Tibial nerve (tissue), 4 donors: ENCODE measurements at regions not wholly inside any gene's neighbourhood (a gene's known extent, or its start where the extent isn't known, plus 50 kb on each side); places are given as distances from the start of the nearest gene placed in this dataset.

Experiments
- DNase-seq, 2 donors: peaks; one replicate each; pipeline ENCODE4 v3.0.0-alpha.2; 2019; ENCODE audit warnings: low spot score in 2 of 2
- H3K27ac ChIP-seq, 4 donors: fragments of 200-600 bp; sonication (generic) in 3 of 4; one replicate each; pipeline ENCODE4 v1.5.1; 2017 to 2019; ENCODE audit warnings: mild to moderate bottlenecking in 1 of 4
- H3K27me3 ChIP-seq, 2 donors: fragments of 200-600 bp; sonication (generic) in 1 of 2; one replicate each; pipeline versions ENCODE4 v1.5.1 to v1.6.0; 2017 to 2019
- H3K36me3 ChIP-seq, 3 donors: fragments of 200-600 bp; sonication (generic); one replicate each; pipeline ENCODE4 v1.5.1; 2018 to 2019
- H3K4me1 ChIP-seq, 4 donors: fragments of 200-600 bp; sonication (generic) in 3 of 4; one replicate each; pipeline ENCODE4 v1.5.1; 2017 to 2019
- H3K4me3 ChIP-seq, 4 donors: fragments of 200-600 bp; sonication (generic) in 3 of 4; one replicate each; pipeline ENCODE4 v1.5.1; 2017 to 2019; ENCODE audit warnings: mild to moderate bottlenecking in 1 of 4, moderate library complexity in 1 of 4
- H3K9me3 ChIP-seq, 4 donors: fragments of 200-600 bp; sonication (generic) in 3 of 4; one replicate each; pipeline ENCODE4 v1.5.1; 2017 to 2019
- CTCF ChIP-seq, 5 experiments: fragments of 200-600 bp in 3 of 5; fragments of 450-650 bp in 2 of 5; sonication (generic) in 3 of 5; IDR thresholded peaks; one replicate each; pipeline ENCODE4 v1.5.1; 2016 to 2019; ENCODE audit warnings: antibody characterized with exemption in 5 of 5, mild to moderate bottlenecking in 3 of 5, moderate library complexity in 2 of 5
- EP300 ChIP-seq, 2 donors: sonication (generic); formaldehyde crosslinking; IDR thresholded peaks; one replicate each; pipeline ENCODE4 v1.6.1; 2017; ENCODE audit warnings: antibody characterized with exemption in 2 of 2, mild to moderate bottlenecking in 1 of 2
- POLR2A ChIP-seq, 2 donors: fragments of 450-650 bp; IDR thresholded peaks; one replicate each; pipeline ENCODE4 v1.6.1; 2017; ENCODE audit warnings: antibody characterized with exemption in 2 of 2, mild to moderate bottlenecking in 2 of 2, moderate library complexity in 2 of 2
- WGBS, 2 donors: methylation state at CpG; one replicate each; pipeline ENCODE4 v1.1.5; 2018; 5-methylcytosine and 5-hydroxymethylcytosine counted together

DNA sequence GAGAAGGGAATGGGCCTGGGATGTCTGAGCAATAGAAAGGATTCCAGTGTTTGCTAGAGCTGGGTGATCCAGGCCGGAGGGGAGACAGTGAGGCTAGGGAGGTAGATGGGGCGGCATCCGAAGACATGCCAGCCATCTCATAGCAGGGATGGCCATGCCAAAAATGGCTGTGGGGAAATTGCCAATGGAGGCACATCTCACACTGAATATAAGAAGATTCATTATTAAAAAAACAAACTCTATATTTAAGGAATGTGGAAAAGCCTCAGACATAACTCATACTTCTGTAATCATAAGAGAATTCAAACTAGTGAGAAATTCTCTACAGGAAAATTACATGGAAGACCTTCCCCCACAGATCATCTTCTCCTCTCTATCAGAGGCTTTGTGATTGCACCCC, 289.2 kb downstream of the FGF9 start:
- Histone ChIP-seq H3K4me1 (no peaks in the 10 kb centered on the region), H3K27ac (no peak overlapping the region), H3K36me3 (no peaks in the 10 kb centered on the region), H3K27me3 (no peaks in the 10 kb centered on the region), H3K4me3 (no peak overlapping the region), H3K9me3 (peaks cover 0 to 24% (median 0%) of the 10 kb centered on the region in 4 donors)
- WGBS, 2 donors = 87% methylated on average over 3 of the region's 3 CpGs
- DNase-seq = no peak
- TF ChIP-seq POLR2A (IDR thresholded peaks at IDR 0.05) = no peak

- DNase-seq = no peak
- WGBS, 2 donors = 84 to 89% methylated on average over 5 of the region's 5 CpGs
- Histone ChIP-seq H3K4me3 (no peak overlapping the region), H3K4me1 (no peaks in the 10 kb centered on the region), H3K36me3 (no peaks in the 10 kb centered on the region), H3K27me3 (no peaks in the 10 kb centered on the region), H3K9me3 (peaks cover 0 to 22% (median 0%) of the 10 kb centered on the region in 4 donors), H3K27ac (no peak overlapping the region)
- TF ChIP-seq CTCF (IDR thresholded peaks at IDR 0.05) = no peak
Observed at GRCh38 chr13:21964686-21965085, 293.8 kb downstream of the FGF9 start.

DNA sequence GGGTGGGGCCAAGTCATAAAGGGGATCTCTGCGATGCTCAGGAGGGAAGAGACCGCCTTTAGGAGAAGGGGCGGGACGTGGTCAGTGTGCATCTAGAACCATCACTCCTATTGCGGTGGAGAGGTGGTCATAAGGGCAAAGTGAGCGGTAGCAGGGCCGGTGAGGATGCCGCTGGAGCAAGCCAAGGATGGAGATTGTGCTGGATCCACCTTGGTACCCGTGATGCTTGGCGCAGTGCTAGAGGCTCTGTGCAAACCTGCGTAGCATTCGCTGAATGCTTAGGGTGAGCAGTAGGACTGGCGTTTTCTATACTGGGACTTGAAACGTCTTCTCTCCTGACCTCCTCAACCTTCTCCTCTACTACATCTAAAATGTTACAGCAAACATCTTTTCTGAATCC, 294.2 kb downstream of the FGF9 start:
- H3K4me1 ChIP-seq = no peaks in the 10 kb centered on the region
- H3K4me3 ChIP-seq = no peak overlapping the region
- TF ChIP-seq POLR2A (IDR thresholded peaks at IDR 0.05) = no peak
- no peak for TF ChIP-seq CTCF (IDR thresholded peaks at IDR 0.05)
- no peak for DNase-seq
- peaks cover 0 to 22% (median 0%) of the 10 kb centered on the region in 4 donors for H3K9me3 ChIP-seq
- H3K27me3 ChIP-seq = no peaks in the 10 kb centered on the region
- no peaks in the 10 kb centered on the region for H3K36me3 ChIP-seq
- no peak overlapping the region for H3K27ac ChIP-seq
- 87 to 93% methylated on average over 14 of the region's 14 CpGs for WGBS, 2 donors

GRCh38 chr13:21966014-21966413, 295.1 kb downstream of the FGF9 start:
- H3K36me3 ChIP-seq = no peaks in the 10 kb centered on the region
- H3K4me1 ChIP-seq = no peaks in the 10 kb centered on the region
- no peak overlapping the region for H3K4me3 ChIP-seq
- 58 to 60% methylated on average over 4 of the region's 4 CpGs for WGBS, 2 donors
- H3K27ac ChIP-seq = no peak overlapping the region
- H3K9me3 ChIP-seq = peaks cover 0 to 20% (median 0%) of the 10 kb centered on the region in 4 donors
- DNase-seq = no peak
- no peaks in the 10 kb centered on the region for H3K27me3 ChIP-seq
- TF ChIP-seq CTCF (IDR thresholded peaks at IDR 0.05) (no peak), EP300 (IDR thresholded peaks at IDR 0.05) (no peak), POLR2A (IDR thresholded peaks at IDR 0.05) (no peak)

DNA sequence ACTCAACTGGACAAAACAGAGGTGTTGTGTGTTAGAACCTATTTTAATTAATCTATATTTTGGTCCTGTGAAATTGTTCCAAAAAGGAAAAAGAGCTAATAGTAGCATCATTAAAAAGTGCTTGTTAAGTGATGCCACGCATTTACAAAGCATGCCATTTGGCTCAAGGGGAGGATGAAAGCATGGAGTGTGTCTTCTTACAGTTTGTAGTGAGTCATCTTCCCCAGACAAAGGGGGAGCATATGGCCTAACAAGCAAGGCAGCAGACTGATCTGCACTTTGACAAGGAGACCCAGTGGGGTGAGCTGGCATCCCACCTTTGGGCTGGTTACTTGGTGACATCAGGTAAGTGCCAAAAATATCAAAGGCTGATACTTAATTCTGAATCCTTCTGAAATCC, 297.0 kb downstream of the FGF9 start:
- 61 to 79% methylated on average over 1 of the region's 1 CpG for WGBS, 2 donors
- no peak for DNase-seq
- Histone ChIP-seq H3K4me3 (no peak overlapping the region), H3K4me1 (no peaks in the 10 kb centered on the region), H3K36me3 (no peaks in the 10 kb centered on the region), H3K27ac (no peak overlapping the region), H3K9me3 (peaks cover 0 to 3% (median 0%) of the 10 kb centered on the region in 4 donors), H3K27me3 (no peaks in the 10 kb centered on the region)
- no peak for TF ChIP-seq CTCF (IDR thresholded peaks at IDR 0.05)
- TF ChIP-seq POLR2A (IDR thresholded peaks at IDR 0.05) = no peak
- TF ChIP-seq EP300 (IDR thresholded peaks at IDR 0.05) = no peak

GRCh38 chr13:21970172-21970571, 299.3 kb downstream of the FGF9 start:
- DNase-seq = no peak
- WGBS, 2 donors = 56 to 75% methylated on average over 7 of the region's 7 CpGs

More at GRCh38 chr13:21970172-21970571, 299.3 kb downstream of the FGF9 start:
- no peaks in the 10 kb centered on the region for H3K27me3 ChIP-seq
- no peaks in the 10 kb centered on the region for H3K4me1 ChIP-seq
- no peak overlapping the region for H3K4me3 ChIP-seq
- TF ChIP-seq POLR2A (IDR thresholded peaks at IDR 0.05) = no peak
- TF ChIP-seq EP300 (IDR thresholded peaks at IDR 0.05) = no peak
- no peaks in the 10 kb centered on the region for H3K9me3 ChIP-seq
- H3K36me3 ChIP-seq = no peaks in the 10 kb centered on the region
- no peak overlapping the region for H3K27ac ChIP-seq
